Stimulated activated CD4-positive, alpha-beta T cell treated with anti-CD3 and anti-CD28 coated beads, Interleukin-4, amount 100 ng/mL, for 24 hours (primary cell): ENCODE measurements at regions not wholly inside any gene's neighbourhood (a gene's known extent, or its start where the extent isn't known, plus 50 kb on each side); places are given as distances from the start of the nearest gene placed in this dataset.

Source experiments
- DNase-seq: peaks from one replicate; pipeline ENCODE4 v3.0.0-alpha.2; 2020

GRCh38 chr20:59437601-59438031, 137.2 kb downstream of the EDN3 start:
- no peak for DNase-seq

DNA sequence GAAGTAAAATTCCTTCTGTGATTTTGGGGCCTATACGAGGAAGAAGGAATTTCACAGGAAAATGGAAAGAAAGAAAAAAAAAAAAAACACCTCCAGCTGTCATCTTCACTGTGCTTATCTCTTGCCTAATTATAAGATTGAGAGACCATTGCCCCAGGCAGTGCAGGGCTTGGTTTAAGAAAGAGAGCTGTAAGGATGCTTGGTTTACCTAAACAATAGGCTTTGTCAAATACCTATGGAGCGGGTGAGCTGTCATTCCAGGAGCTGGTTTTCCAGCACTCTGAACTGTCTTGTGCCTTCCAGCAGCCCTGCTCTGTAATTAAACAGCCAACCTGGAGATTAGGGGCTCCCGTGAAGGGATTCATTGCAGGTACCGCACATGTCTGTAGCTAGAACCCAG, 137.8 kb downstream of the EDN3 start:
- DNase-seq, result no peak

GRCh38 chr20:59439243-59439642, 138.8 kb downstream of the EDN3 start:
- no peak for DNase-seq

DNA sequence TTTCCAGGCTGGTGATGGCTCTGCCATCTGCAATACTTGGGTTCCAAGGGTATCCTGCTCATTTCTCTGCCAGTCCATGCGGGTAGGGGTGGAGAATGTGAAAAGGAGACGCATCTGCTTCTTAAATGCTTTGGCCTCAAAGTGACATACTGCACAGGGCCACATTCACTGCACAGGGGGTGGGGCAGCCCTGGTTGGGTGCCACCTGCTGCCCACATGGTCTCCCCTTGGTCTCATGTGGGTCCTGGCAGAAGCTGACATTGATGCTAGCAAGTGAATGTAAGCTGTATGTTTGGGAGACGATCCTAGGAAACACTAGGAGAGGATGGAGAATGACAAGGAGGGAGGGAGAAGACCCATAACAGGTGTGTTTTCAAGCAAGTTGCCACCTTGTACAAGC, 140.9 kb downstream of the EDN3 start:
- DNase-seq, result no peak

DNA sequence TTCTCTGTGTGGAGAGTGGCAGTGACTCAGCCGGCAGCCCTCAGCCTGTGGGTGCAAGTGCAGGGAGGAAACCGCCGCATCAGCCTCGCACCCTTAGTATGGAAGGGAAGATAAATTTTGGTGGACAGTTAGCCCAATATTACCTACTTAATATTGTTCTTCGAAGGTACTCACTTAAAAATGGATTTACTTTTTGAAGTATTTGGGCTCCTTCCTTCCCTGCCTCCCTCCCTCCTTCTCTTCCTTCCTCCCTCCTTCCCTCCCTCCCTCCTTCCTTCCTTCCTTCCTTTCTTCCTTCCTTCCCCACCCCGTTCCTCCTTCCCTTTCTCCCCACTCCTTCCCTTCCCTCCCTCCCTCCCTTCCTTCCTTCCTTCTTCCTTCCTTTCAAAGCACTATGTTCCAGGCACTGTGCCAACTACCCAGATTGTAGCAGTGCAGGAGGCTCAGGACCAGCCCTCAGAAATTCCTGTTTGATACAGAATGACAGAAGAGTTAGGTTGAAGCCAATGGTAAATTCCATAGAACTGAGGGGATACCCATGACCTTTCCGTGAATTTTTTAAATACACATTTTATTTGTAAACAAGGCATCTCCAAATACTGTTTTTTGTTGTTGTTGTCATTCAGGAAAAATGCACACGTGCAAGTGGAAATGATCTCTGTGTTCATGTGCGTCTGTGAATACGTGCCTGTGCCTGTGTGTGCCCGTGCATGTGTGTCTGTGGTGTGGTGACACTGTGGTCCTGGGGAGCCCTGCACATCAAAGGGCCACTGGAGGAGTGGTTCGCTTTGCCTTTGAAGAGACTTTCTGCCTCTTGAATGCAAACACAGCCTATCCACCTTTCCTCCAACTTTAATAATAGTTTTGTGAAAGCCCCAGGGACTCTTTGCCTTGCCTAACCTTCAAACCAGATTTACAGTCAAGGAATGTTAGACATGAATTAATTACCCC, 141.7 kb downstream of the EDN3 start:
- DNase-seq, result no peak

- DNase-seq, result no peak
Observed at GRCh38 chr20:59443550-59443949, 143.1 kb downstream of the EDN3 start.

- no peak for DNase-seq
Observed at GRCh38 chr20:59446376-59446775, 146.0 kb downstream of the EDN3 start.

DNA sequence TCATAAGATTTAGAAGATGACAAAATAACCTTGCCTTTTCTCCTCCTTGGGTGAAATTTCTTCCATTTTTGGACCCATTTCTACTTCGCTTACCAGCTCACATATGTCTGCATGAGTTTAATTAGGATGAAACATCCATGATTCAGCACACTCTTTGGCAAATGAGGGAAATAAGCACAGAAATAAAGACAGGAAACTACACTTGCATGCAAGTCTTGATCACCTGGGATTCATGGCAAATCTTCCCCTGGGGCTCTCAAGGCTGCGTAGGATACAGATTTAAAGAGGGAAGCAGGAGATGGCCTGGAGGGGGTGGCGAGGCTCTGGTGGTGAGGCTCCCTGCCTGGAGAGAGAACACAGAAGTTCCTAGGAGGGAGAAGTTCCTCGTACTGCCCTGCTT, 147.8 kb downstream of the EDN3 start:
- DNase-seq, result no peak

DNA sequence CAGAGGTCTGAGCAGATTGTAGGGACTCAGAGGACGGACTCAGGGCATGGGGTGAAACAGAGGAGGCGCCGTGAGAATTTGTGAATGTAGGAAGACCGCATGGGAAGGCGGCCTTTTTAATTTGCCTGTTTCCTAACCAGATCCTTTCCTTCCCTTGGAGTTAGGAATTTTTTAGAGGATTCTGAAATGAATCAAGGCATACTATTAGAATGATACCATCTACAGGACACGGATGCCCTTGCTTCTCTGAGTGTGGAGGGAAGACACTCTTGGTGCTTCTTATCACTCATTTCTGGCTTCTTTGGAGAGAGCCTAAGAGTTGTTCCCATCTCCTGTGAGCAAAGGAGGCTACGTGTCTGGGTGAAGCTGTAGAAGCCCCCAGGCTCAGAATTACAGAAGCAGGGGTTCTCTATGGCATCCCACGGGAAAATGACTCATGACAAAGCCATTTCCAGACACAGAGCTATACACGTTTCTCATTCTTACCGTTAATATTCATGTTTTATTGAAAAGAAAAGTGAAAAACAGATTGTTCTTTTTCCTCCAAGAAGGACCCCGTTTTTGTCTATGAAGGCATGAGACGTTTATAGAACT, 148.5 kb downstream of the EDN3 start:
- DNase-seq, result no peak

DNA sequence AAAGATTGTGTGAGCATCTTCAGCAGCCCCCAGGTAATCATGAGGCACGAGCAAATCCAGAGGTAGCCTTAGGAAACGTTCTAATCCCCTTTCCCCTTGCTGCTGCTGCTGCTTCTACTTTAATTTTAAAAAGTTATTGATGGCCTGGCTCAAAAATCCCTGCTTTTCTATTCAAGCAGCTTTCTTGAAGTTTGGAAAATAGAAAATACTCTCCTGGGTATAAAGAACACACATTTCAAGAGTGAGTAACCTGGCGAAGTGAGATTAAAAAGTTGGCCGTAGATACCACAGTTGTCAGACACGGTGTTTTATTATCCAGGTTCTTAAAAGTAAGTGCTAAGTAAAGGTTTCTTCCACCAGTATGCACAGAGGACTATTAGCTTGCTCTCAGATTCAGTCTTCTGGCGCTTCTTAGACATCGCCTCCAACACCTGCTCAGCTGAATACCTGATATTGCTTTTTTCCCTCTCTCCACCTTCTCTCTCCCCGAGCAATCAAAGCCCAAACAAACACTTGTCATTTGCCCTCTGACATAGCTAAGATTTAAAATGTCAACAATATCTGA, 150.7 kb downstream of the EDN3 start:
- no peak for DNase-seq

GRCh38 chr20:59451641-59452040, 151.2 kb downstream of the EDN3 start:
- DNase-seq, result no peak

- DNase-seq, result no peak
Observed at GRCh38 chr20:59452856-59453255, 151.5 kb upstream of the PHACTR3 start.

DNA sequence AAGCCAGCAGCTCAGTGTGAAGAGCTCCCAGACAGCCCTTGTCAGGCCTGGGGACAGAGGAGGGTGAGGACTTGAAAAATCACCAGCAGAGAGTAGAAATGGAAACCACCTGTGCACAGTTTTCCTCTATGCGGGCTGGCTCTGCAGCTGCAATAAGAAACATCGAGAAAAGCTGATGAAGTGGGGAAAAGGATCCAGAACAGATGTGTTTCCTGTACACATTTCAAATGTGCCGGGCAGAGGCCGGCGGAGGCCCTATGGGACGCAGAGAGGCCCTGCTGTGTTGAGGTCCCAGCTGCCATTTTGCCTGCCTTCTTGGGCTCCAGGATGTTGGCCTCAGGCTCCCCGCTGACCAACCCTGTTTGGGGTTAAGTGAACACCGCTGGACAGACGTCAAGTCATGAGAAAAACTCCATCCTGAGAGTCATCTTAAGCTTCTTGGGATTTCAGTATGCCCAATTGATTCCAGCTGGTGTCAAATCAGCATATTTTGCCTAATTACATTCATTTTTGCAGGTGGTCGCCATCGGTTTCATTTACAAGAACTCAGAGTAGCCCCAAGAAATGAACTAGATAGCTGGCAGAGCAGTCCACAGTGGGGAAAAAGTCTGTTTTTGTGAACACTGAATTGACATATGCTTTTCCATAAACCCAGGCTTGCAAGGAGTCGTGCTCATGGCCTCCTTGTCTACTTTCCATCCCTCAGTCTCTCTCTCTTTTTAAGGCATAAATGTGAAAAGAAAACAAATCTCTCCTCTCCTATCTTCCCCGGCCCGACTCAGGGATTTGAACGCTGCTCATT, 150.4 kb upstream of the PHACTR3 start:
- DNase-seq, result no peak

DNA sequence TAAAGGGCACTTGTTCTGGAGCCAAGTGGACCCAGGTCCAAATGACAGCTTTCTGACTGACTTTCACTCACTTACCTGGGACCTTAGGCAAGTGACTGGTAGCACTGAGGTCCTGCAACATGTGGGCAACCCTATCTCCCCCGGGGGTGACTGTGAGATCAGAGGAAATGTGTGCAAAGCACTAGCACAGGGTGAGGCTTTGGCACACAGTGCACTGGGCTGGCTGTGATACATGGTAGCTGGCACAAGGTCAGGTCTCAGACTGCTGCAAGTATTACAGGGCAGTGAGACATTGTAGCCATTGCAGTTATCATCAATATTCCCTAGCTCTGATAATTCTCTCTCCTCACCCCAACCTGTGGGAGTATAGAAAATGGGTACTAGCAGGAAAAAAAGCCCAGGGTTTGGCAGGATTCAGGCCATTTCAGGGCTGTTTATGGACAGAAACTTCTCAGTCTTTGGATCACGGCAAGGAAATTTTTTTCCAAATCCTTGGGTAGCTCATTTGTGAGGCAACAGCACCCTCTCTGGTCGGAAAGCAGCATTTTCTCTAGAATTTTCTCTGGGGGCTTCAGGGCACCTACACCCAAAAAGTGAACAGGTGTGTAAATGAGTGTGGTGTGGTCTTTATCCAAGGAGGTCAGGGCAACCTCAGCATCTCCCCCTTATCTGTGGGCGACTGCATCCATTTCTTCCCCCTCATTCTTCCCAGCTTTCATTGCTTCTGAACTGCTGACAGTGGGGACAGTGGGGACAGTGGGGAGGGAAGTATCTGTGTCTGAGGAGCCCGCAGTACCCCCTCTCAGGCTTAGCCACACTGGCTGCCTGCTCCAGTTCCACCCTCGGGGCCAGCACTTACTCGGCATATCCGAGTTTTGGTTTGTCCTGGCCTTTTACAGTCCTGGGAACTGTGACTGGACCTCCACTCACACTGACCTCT, 148.7 kb upstream of the PHACTR3 start:
- DNase-seq, result no peak

DNA sequence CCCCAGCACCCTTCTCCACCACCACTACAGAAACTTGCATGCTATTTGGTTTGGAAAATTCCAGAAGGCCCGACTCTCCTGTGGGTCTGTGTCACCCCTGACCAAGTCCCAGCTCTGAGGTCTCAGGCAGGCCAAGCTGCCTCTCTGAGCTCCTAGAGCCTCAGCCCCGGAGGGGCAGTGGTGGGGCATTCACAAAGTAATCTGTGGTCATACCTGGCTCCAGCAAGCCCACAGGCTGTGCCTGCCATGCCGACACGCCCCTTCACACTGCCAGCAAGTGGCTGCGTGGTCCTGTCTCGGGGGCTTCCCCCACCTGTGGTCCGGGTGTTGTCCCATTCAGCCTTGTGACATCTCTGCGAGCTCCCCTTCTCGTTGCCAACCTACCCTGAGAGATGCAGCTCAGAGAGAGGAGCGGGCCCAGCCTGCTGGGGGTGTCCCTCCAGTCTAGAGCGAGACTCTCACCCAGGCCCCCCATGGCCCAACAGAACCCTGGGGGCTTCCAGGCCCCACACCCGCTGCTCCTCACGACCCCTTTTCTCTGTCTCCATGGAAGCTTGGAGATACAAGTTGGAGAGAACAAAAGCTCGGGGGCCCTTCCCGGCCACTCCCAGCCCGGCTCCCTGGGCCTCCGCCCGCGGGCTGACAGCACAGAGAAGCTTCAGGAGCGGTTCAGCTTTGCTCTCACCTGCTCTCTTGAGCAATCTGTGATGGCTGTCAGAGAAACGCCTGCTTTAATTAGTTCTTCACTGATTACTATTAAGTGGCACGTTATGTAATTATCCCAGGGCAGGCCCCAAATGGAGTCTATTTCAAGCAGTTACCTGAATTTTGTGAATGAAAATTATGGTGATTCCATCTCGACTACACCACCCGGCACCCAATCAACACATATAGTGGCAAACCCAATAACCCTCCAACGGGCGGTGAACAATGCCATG, 147.7 kb upstream of the PHACTR3 start:
- no peak for DNase-seq

DNA sequence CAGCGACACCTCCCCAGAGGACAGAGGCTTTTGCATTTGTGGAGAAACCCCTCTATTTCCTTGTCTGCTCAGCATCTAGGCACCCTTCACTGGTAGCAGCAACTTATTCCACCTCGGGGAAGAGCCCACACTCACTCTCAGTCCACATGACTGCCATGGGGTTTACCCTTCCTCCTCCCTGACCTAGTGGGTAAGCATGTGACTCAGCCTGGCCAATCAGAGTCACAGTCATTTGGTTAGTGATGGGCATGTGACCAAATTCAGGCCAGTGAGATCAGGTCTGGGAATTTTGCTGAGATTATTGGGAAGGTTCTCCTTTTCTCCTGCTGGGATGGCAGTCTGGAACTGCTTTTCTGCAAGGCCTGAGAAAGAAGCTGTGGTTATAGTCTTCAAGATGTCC, 145.7 kb upstream of the PHACTR3 start:
- DNase-seq, result no peak

DNA sequence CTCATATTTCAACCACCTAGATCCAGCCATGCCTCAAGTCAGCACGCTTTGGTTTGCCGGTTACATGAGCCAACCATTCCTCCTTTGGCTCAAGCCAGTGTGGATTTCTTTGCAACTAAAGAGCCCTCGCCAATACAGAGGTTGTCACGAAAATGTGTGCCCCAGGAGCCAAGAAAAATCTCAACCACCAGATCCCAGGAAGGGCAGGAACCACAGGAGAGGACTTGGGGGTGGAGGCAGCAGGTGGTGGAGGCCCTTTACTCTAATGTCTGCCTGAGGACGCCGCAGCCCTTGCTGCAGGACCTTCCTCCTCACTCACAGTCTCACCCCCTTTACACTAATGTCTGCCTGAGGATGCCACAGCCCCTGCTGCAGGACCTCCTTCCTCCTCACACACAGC, 144.8 kb upstream of the PHACTR3 start:
- no peak for DNase-seq

- no peak for DNase-seq
Observed at GRCh38 chr20:59460352-59460751, 144.0 kb upstream of the PHACTR3 start.

- DNase-seq, result no peak
Observed at GRCh38 chr20:59461526-59461925, 142.8 kb upstream of the PHACTR3 start.

DNA sequence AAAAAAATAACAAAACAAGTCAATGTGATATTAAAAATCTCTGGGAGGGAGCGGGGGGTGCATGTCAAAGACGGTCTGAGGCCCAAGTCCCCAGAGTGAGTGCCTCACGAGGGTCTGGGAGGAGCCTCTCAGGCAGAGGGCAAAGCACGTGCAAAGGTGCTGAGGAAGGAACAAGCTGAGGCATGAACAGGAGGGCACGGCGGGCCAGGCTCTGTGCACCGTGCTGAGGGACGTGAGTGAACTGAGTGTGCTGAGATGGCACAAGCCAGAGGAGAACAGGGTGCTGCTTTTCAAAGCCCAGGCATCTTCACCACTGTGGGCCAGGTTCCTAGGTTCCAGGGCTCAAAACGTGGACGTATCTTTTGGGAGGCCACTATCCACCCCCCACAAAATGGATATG, 142.1 kb upstream of the PHACTR3 start:
- DNase-seq, result no peak

GRCh38 chr20:59463541-59463940, 140.8 kb upstream of the PHACTR3 start:
- no peak for DNase-seq
